Lung (tissue), 11 donors: ENCODE measurements at regions not wholly inside any gene's neighbourhood (a gene's known extent, or its start where the extent isn't known, plus 50 kb on each side); places are given as distances from the start of the nearest gene placed in this dataset.
"Not testable (repeated sequence)": the region's sequence is repeated elsewhere in the genome, so short reads cannot be mapped to it uniquely, and the experiment has no call there.

Experiments used
- ATAC-seq: fragments of 200-7000 bp; cut with Tn5 transposase; one replicate; pipeline ENCODE4 v1.9.1; 2020; ENCODE audit warnings: moderate number of reproducible peaks; ENCODE audit not compliant: insufficient read depth, low FRiP score
- DNase-seq, 3 donors: peaks; one replicate each; pipeline ENCODE4 v3.0.0-alpha.2; 2013 to 2017
- H3K27ac ChIP-seq, 2 donors: one replicate each; pipeline ENCODE4 v1.5.1; 2013; ENCODE audit warnings: mild to moderate bottlenecking in 2 of 2, moderate library complexity in 2 of 2, control low read depth in 1 of 2, inconsistent platforms in 1 of 2, low read depth in 1 of 2, low read length in 1 of 2
- H3K27me3 ChIP-seq, 3 donors: one replicate each; pipeline ENCODE4 v1.5.1; 2013; ENCODE audit warnings: low read length in 2 of 3; ENCODE audit not compliant: control insufficient read depth in 3 of 3, insufficient read depth in 3 of 3
- H3K36me3 ChIP-seq, 4 donors: one replicate each; pipeline ENCODE4 v1.5.1; 2013; ENCODE audit warnings: low read length in 4 of 4, mild to moderate bottlenecking in 1 of 4, moderate library complexity in 1 of 4; ENCODE audit not compliant: control insufficient read depth in 4 of 4, insufficient read depth in 4 of 4
- H3K4me1 ChIP-seq, 5 donors: one replicate each; pipeline ENCODE4 v1.5.1; 2013; ENCODE audit warnings: low read length in 5 of 5, mild to moderate bottlenecking in 2 of 5, moderate library complexity in 1 of 5; ENCODE audit not compliant: control insufficient read depth in 5 of 5, insufficient read depth in 5 of 5
- H3K4me3 ChIP-seq: one replicate; pipeline ENCODE4 v1.5.1; 2013; ENCODE audit warnings: mild to moderate bottlenecking, control low read depth, moderate library complexity
- H3K9ac ChIP-seq, 2 donors: one replicate each; pipeline ENCODE4 v1.5.1; 2013; ENCODE audit warnings: low read length in 2 of 2, control low read depth in 1 of 2; ENCODE audit not compliant: insufficient read depth in 1 of 2
- H3K9me3 ChIP-seq, 4 donors: one replicate each; pipeline ENCODE4 v1.5.1; 2013; ENCODE audit warnings: low read length in 3 of 4, mild to moderate bottlenecking in 1 of 4, moderate library complexity in 1 of 4; ENCODE audit not compliant: control insufficient read depth in 4 of 4, insufficient read depth in 3 of 4
- CTCF ChIP-seq: IDR thresholded peaks from 2 replicates; pipeline ENCODE4 v1.5.1; 2012; ENCODE audit warnings: mild to moderate bottlenecking; ENCODE audit errors: control extremely low read depth, extremely low read depth
- WGBS, 2 donors: extraction: QIAGEN DNeasy Blood & Tissue Kit; methylation state at CpG; one replicate each; pipeline ENCODE4 v1.1.7; 2013; 5-methylcytosine and 5-hydroxymethylcytosine counted together
- donor health status: control.
- donor health status: control.
- donor health status: Bipolar disorder and iron deficiency.
- donor health status: healthy.
- donor health status: DM: yes; HTN: yes; CAD: no.

- DNase-seq = peak; percentile 29 to 74 (median 70)
- no peaks in the 10 kb centered on the region for H3K9me3 ChIP-seq
- 89 to 93% methylated on average over 3 of the region's 3 CpGs for WGBS, 2 donors
- ATAC-seq = no peak
- no peaks in the 10 kb centered on the region for H3K36me3 ChIP-seq
- H3K9ac ChIP-seq = no peak overlapping the region
- H3K27ac ChIP-seq = no peak overlapping the region
- H3K4me1 ChIP-seq = peaks cover 6 to 52% (median 23%) of the 10 kb centered on the region in 5 donors
- H3K4me3 ChIP-seq = no peak overlapping the region
- no peaks in the 10 kb centered on the region for H3K27me3 ChIP-seq
- TF ChIP-seq CTCF = no peak
Measured at GRCh38 chr11:86735451-86736290, 63.3 kb upstream of the ME3 start.

DNA sequence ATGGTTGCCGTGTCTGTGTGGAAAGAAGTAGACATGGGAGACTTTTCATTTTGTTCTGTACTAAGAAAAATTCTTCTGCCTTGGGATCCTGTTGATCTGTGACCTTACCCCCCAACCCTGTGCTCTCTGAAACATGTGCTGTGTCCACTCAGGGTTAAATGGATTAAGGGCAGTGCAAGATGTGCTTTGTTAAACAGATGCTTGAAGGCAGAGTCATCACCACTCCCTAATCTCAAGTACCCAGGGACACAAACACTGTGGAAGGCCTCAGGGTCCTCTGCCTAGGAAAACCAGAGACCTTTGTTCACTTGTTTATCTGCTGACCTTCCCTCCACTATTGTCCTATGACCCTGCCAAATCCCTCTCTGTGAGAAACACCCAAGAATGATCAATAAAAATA lies 60.3 kb upstream of the ME3 start:
- not testable (repeated sequence) for ATAC-seq, H3K27me3 ChIP-seq, DNase-seq, H3K9ac ChIP-seq, H3K27ac ChIP-seq, H3K36me3 ChIP-seq, H3K4me3 ChIP-seq, H3K9me3 ChIP-seq
- WGBS, 2 donors = no CpG with 5 or more reads among the region's 1 CpG
- peaks cover 3 to 32% (median 16%) of the 10 kb centered on the region in 5 donors for H3K4me1 ChIP-seq

GRCh38 chr11:86732286-86732685 lies 59.9 kb upstream of the ME3 start:
- not testable (repeated sequence) for H3K4me3 ChIP-seq, ATAC-seq, DNase-seq, H3K27ac ChIP-seq, H3K27me3 ChIP-seq, H3K9ac ChIP-seq, H3K9me3 ChIP-seq, H3K36me3 ChIP-seq
- 87 to 95% methylated on average over 9 to 18 of the region's 27 CpGs for WGBS, 2 donors
- H3K4me1 ChIP-seq = peaks cover 0 to 29% (median 13%) of the 10 kb centered on the region in 5 donors

GRCh38 chr11:86729576-86729975 lies 57.2 kb upstream of the ME3 start:
- H3K4me3 ChIP-seq, H3K27ac ChIP-seq, H3K36me3 ChIP-seq, H3K9me3 ChIP-seq, DNase-seq, ATAC-seq, H3K9ac ChIP-seq, H3K27me3 ChIP-seq, H3K4me1 ChIP-seq: not testable (repeated sequence)
- 96 to 98% methylated on average over 1 of the region's 1 CpG for WGBS, 2 donors

DNA sequence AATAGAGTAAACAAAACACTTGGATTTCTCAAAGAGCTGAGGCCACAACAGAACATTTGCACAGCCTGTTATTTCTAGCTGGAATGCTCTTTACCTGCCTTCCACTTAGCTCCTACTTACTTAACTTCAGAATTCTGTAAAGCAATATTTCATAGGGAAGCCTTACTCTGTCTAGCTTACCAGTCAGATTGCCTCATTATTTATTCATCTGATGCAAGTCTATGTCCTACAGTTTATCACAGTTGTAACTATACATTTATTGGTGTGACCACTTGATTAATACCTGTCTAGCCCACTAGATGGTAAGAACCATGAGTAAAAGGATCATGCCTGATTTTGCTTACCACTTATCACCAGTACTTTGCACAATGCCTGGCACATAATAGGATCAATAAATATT lies 56.1 kb upstream of the ME3 start:
- Histone ChIP-seq H3K27ac (no peak overlapping the region), H3K27me3 (no peaks in the 10 kb centered on the region), H3K36me3 (no peaks in the 10 kb centered on the region), H3K9me3 (no peaks in the 10 kb centered on the region), H3K4me3 (no peak overlapping the region), H3K9ac (no peak overlapping the region), H3K4me1 (peaks cover 0 to 5% (median 0%) of the 10 kb centered on the region in 5 donors)
- ATAC-seq = no peak
- no peak for TF ChIP-seq CTCF
- DNase-seq = no peak
